Activated CD4-positive, CD25-positive, alpha-beta regulatory T cell (primary cell): ENCODE measurements at regions not wholly inside any gene's neighbourhood (a gene's known extent, or its start where the extent isn't known, plus 50 kb on each side); places are given as distances from the start of the nearest gene placed in this dataset.

ENCODE experiments used
- DNase-seq, 4 experiments: peaks; one replicate each; lab custom pipeline; 2025; lab: John Stamatoyannopoulos, UW

DNA sequence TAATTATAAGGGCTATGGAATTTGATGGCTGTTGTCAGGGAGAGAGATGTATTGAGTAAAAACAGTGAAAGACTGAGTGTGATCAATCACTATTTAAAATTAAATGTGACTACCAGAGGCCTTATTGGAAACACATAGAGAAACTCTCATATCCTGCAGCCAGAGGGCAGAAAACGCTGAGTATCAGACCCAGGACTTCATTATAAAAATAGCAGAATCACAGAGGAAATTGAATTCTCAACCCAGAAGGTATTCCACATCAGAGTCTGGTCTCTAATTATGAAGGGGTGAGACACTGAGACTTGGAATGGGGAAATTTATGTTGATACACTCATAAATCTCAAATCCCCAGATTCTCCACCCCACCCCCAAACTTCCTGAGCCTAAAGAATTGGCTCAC lies 69.5 kb upstream of the IL6 start:
- DNase-seq: no peak

GRCh38 chr7:22655781-22656180 lies 71.2 kb upstream of the IL6 start:
- no peak for DNase-seq

- DNase-seq: no peak
Observed at GRCh38 chr7:22654831-22655230, 72.2 kb upstream of the IL6 start.

DNA sequence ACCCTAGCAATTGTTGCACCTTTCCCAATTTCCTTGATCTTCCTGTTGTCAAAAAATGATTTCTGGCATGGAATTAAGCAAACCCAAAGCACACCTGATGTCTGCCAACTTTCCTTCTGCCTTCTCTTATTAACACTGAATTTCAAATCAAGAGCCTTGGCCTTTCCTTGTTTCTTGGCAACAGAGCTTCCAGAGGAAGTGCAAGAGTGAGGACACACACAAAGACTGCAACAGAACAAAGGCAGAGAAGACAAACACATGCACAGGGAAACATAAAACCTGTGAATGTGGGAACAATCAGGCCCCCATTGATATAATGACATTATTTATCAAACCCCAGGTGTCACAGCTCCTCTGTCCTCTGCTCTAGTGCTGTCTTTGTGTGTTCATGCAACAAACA lies 73.0 kb upstream of the IL6 start:
- no peak for DNase-seq

DNA sequence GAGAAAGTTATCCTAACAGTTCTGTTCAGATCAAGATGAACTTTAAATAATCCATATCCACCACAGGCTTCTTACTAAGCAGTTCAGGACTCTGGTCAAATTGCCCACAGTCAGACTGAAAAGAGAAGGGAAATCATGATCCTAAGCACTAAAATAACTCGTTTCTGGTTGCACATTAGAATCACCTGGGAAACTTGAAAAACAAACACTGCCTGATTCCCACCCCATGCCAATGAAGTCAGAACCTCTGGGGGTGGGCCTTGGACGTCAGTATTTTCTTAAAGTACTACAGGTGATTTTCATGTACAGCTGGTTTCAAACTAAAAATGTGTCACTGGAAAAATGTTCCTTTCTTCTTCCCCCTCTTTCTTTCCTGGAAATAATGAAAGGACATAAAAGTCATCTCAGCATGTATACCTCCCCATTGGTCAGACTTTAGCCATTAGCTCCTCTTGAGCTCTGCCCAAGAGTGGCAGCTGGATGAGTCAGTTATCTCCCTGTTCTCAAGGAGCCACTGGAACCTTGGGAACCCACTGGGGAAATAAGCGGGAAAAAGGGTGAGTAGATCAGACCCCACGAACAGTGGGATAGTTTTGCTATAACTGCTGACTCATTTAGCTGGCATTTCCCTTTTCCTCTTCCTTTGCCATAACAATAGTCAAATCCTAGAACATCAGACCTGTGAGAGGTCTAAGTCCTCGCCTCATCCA lies 75.3 kb upstream of the IL6 start:
- DNase-seq: no peak

- no peak for DNase-seq
Observed at GRCh38 chr7:22651036-22651435, 76.0 kb upstream of the IL6 start.

- DNase-seq: no peak
Observed at GRCh38 chr7:22649686-22650085, 77.3 kb upstream of the IL6 start.

- no peak for DNase-seq
Observed at GRCh38 chr7:22647451-22648257, 79.3 kb upstream of the IL6 start.

DNA sequence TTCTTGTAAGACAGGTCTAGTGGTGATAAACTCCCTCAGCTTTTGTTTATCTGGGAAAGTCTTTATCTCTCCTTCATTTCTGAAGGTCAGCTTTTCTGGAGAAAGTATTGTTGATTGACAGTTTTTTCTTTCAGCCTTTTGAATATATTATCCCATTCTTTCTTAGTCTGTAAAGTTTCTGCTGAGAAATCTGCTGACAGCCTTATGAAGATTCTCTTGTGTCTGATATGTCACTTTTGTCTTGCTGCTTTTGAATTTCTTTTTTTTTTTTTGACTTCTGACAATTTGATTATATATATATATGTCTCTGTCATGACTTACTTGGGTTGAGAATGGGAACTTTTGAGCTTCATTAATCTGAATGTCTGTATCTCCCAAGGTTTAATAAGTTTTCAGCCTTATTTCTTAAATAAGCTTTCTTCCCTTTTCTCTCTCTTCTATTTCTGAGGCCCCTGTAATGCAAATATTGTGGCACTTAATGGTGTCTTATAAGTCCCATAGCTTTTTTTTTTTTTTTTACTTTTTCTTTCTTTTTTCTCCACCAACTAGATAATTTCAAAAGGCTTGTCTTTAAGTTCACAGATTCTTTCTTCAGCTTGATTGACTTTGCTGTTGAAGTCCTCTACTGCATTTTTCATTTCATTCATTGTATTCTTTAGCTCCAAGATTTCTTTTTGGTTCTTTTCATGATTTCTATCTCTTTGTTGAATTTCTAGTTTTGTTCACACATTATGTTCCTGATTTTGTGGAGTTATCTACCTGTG lies 81.4 kb upstream of the IL6 start:
- no peak for DNase-seq

DNA sequence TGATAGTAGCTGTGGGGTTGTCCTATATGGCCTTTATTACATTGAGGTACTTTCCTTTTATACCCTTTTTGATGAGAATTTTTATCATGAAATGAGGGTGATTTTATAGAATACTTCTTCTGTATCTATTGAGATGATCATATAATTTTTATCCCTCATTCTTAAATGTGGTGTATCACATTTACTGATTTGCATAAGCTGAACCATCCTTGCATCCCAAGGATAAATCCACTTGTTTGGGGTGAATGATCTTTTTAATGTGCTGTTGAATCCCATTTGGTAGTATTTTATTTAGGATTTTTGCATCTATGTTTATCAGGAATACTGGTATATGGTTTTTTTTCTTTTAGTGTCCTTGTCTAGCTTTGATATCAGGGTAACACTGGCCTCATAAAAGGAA lies 84.5 kb upstream of the IL6 start:
- DNase-seq: no peak

- DNase-seq: no peak
Observed at GRCh38 chr7:22640269-22640668, 86.7 kb upstream of the IL6 start.

DNA sequence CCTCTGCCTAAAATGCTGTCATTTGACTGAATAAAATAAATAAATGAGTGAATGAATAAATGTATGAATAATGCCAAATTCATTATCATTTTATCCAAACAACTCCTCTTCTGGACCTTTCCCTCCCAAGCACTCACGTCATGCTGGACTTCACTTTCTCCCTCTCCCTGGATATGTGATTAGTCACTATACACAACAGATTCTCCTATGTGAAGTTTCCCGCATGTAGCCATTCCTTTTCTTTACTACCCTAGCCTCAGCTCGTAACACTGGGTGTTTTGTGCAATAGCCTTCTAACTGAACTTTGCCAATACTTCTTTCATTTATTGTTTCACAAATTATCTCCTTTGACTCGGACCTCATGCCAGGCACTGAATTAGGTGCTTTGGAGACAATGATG lies 87.6 kb upstream of the IL6 start:
- DNase-seq: no peak

GRCh38 chr7:22635349-22635748 lies 91.7 kb upstream of the IL6 start:
- DNase-seq: no peak

DNA sequence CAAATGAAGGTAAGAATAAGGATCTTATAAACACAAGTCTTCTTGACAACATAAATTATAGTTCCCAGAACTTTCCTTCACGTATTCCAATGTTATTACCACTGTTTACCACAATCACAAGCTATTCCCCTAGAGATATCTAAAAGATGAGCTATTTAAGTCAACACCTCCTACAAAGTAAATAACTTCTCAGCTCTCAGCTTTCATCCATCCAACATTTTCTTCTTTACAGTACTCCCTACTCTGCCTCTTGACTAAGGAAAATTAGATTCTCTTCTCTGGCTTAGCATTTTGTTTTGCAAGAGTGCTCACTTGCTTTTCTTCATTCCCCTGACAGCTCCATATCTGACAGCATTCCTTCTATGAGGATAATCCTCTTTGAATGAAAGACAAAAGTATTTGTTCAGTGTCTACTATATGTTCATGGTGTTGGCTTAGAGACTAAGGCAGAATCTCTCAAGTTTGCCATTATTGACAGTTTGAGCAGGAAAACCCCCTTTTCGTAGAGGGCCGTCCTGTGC lies 93.0 kb upstream of the IL6 start:
- DNase-seq: no peak

DNA sequence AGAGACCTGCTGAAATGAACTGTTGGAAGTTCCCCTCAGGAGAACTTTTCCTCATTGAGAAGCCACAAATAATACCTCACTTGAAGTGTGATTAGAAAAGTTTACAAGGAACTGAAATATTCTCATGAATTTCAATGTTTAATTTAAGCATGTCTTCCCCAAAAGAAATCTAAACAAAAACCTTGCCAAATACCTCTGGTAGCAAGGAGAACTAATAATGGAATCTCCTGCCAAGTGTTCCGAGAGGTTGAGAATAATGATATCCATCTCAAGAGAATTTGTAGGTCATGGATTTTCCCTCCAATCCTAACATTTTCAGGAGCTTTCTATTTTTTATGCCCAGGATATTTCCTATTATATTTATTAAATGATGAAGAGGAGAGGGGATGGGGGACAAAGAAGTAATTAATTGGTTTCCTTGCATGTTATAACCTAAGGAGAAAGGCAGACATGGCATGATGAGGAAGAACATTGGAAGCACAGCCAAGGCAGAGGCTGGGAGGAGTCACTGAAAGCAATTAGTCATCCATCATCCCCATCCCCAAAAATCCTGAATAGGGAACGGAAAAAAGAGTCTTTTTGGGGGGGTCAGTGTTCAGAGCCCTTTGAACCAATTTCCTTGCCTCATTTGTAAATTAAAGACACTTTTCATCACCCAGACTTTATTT lies 93.6 kb upstream of the IL6 start:
- DNase-seq: no peak

GRCh38 chr7:22632674-22633073 lies 94.3 kb upstream of the IL6 start:
- DNase-seq: no peak

DNA sequence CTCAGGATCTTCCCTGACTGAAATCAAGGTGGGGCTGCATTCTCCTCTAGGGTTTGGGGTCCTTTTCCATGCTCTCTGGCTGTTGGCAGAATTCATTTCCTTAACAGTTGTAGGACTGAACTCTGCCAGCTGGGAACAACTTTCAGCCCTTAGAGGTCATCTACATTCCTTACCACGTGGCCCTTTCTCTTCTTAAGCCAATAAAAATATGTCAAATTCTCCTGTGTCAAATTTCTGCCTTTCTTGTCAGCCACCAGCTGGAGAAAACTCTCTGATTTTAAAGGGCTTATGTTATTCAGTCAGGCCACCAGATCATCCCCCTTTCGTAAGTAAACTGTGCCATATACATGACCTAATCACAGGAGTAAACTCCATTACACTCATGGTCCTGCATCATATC lies 95.3 kb upstream of the IL6 start:
- DNase-seq: no peak

GRCh38 chr7:22630069-22630468 lies 96.9 kb upstream of the IL6 start:
- DNase-seq: no peak

- no peak for DNase-seq
Observed at GRCh38 chr7:22629056-22629455, 97.9 kb upstream of the IL6 start.

- DNase-seq: no peak
Observed at GRCh38 chr7:22628112-22628511, 98.9 kb upstream of the IL6 start.

- no peak for DNase-seq
Observed at GRCh38 chr7:22627136-22627535, 99.9 kb upstream of the IL6 start.

DNA sequence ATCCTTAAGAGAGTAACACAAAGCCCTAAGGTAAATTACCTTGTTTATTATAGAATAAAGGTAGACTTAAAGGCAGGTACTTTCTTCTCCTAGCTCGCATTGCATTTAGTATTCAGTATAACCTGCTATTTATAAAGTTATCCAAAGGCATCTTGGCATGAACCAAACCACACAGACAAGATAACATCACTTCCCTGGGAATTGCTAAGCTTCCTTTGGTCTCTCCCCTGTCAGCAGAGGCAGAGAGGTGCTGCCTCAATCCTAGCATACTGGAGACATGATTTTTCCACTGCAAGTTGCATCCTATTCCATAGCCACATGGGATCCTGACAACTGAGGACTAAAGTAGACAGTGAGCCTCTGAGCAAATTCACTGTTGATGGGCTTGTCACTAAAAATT lies 101.7 kb upstream of the IL6 start:
- no peak for DNase-seq
